NB4 (cell line): ENCODE measurements at regions not wholly inside any gene's neighbourhood (a gene's known extent, or its start where the extent isn't known, plus 50 kb on each side); places are given as distances from the start of the nearest gene placed in this dataset.
"Not testable (repeated sequence)": the region's sequence is repeated elsewhere in the genome, so short reads cannot be mapped to it uniquely, and the experiment has no call there.

Source experiments
- DNase-seq: peaks from one replicate; pipeline ENCODE4 v3.0.0; 2010; ENCODE audit warnings: low read depth
- H3K4me3 ChIP-seq: one replicate; pipeline ENCODE4 v1.5.1; 2011; ENCODE audit warnings: mild to moderate bottlenecking, low read depth, low read length, moderate library complexity
- CTCF ChIP-seq: IDR thresholded peaks from one replicate; pipeline ENCODE4 v1.5.1; 2012; ENCODE audit warnings: low read depth, low read length
- MAX ChIP-seq: IDR thresholded peaks from 2 replicates; pipeline ENCODE4 v1.6.1; 2011; ENCODE audit warnings: low read depth, low read length
- MYC ChIP-seq: IDR thresholded peaks from 2 replicates; pipeline ENCODE4 v1.6.1; 2011; ENCODE audit warnings: low read depth, low read length
- POLR2A ChIP-seq: IDR thresholded peaks from 2 replicates; pipeline ENCODE4 v1.6.1; 2011; ENCODE audit warnings: mild to moderate bottlenecking; ENCODE audit not compliant: insufficient read length; ENCODE audit errors: extremely low read depth

GRCh38 chr4:189707227-189707626 lies 233.4 kb upstream of the FRG1 start:
- not testable (repeated sequence) for DNase-seq

GRCh38 chr4:189711956-189712355 lies 228.7 kb upstream of the FRG1 start:
- H3K4me3 ChIP-seq, DNase-seq: not testable (repeated sequence)

More at GRCh38 chr4:189707227-189707626, 233.4 kb upstream of the FRG1 start:
- not testable (repeated sequence) for H3K4me3 ChIP-seq

- not testable (repeated sequence) for DNase-seq
Observed at GRCh38 chr4:189721016-189721993, 219.4 kb upstream of the FRG1 start.

DNA sequence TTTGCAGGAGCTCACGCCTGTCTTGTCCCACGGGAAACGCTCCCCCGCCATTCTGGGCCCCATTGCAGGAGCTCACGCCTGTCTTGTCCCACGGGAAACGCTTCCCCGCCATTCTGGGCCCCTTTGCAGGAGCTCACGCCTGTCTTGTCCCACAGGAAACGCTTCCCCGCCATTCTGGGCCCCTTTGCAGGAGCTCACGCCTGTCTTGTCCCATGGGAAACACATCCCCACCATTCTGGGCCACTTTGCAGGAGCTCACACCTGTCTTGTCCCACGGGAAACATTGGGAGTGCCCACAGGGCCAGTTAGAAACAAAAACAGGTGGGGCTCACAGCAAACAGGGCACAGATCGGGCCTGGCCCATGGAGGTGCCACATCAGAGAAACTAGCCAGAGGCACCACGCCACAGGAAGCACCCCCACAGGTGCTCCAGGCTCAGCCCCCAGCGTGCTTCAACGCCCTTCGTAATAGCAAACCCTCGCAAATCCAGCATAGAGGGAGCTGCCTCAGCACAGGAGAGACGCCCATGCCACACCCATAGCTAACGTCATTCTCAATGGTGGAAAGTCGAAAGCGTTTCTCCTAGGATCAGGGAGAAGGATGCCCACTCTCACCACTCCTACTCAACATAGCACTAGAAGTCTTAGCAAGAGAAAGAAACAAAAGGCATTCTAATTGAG lies 218.2 kb upstream of the FRG1 start:
- not testable (repeated sequence) for H3K4me3 ChIP-seq
- peak; percentile 1 for DNase-seq

More at GRCh38 chr4:189721016-189721993, 219.4 kb upstream of the FRG1 start:
- not testable (repeated sequence) for H3K4me3 ChIP-seq

GRCh38 chr4:189727982-189728638 lies 212.6 kb upstream of the FRG1 start:
- H3K4me3 ChIP-seq, DNase-seq: not testable (repeated sequence)

- DNase-seq, H3K4me3 ChIP-seq: not testable (repeated sequence)
Observed at GRCh38 chr4:189731989-189732388, 208.7 kb upstream of the FRG1 start.

- not testable (repeated sequence) for DNase-seq, H3K4me3 ChIP-seq
Observed at GRCh38 chr4:189733507-189733906, 207.2 kb upstream of the FRG1 start.

DNA sequence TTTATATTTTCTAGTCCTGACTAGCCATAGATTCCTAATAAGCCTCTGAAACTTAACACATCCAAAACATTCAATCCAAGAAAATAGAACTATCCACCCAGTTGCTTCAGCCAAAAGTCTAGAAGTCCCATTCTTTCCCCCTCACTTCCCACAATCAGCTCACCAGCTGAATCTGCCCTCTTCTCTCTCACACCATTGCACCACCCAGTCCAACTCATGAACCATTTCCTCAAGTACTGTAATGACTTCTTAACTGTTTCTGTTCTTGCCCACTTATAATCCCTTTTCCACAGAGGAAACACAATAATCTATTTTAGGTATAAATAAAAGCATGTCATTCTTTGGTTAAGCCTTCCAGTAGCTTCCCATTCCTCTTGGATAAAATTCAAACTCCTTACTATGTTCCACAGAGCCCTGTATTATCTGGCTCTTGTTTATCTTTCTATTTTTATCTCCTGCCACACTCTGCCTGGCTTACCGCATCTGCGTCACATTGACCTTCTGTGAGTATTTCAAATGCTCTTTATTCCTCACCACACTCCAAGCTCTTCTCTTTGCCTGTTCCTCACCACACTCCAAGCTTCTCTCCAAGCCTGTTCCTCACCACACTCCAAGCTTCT lies 205.9 kb upstream of the FRG1 start:
- not testable (repeated sequence) for H3K4me3 ChIP-seq, DNase-seq

DNA sequence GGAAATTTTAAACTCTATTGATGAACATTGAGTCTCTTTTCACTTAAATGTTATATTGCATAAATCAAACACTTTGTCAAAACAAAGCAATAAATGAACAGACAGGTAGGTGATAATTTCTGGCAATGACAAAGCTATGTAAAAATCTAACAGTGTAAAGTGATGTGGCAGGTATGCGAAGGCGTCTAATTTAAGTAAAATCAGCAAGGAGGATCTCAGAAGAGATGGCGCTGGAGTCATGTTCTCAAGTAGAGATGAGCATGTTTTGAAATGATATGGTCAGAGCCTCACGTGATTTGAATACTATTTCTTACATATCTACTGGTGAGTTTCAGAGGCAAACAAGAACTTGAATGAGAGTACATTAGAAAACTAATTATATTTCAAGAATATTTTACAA lies 204.0 kb upstream of the FRG1 start:
- H3K4me3 ChIP-seq, DNase-seq: not testable (repeated sequence)

DNA sequence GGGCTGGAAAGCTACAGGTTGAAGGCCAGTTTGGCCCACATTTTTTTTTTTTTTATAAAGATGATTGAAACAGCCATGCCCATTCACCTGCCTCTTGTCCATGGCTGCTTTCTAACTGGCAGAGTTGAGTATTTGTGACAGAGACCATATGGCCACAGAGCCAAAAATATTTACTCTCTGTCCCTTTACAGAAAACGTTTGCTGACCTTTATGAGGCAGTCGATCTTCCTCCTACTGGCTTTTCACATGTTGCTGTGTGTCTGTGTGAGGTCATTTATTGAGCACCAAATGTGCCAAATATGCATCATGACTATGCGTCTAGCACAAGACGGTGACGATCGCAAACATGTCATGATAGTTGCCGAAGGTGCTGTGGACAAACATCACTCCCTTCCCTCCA lies 200.6 kb upstream of the FRG1 start:
- H3K4me3 ChIP-seq, DNase-seq: not testable (repeated sequence)

- H3K4me3 ChIP-seq = no peak overlapping the region
- TF ChIP-seq MYC (no peak), MAX (no peak), CTCF (no peak), POLR2A (no peak)
- DNase-seq = no peak
Observed at GRCh38 chr4:189740873-189741272, 199.8 kb upstream of the FRG1 start.

- H3K4me3 ChIP-seq, DNase-seq: not testable (repeated sequence)
Observed at GRCh38 chr4:189753092-189753491, 187.6 kb upstream of the FRG1 start.
